ENCODE measurements at regions not wholly inside any gene's neighbourhood (a gene's known extent, or its start where the extent isn't known, plus 50 kb on each side); places are given as distances from the start of the nearest gene placed in this dataset.
"Not testable (repeated sequence)": the region's sequence is repeated elsewhere in the genome, so short reads cannot be mapped to it uniquely, and the experiment has no call there.

DNA sequence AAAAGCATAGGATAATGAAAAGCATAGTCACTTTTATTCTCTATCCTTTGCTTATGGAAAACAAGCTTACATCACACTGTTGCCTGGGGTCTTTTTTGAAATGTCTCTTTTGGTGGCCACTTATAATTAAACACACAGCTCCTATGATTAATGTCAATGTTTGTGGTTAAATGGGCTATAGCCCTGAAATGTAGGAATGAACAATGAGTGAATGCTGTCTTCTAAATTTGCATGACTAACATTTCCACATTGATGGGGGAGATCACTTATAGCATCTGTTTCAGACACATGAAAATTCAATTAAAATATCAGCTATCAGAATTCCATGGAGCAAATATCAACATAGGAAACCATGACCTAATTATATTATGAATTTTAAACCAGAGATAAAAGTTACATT, 171.4 kb upstream of the FAT3 start:
- DNase-seq (no peak), ATAC-seq (ENCODE audit: poor library complexity) (no peak)
- intact Hi-C loops (cut with DNase I): no loop called here

DNA sequence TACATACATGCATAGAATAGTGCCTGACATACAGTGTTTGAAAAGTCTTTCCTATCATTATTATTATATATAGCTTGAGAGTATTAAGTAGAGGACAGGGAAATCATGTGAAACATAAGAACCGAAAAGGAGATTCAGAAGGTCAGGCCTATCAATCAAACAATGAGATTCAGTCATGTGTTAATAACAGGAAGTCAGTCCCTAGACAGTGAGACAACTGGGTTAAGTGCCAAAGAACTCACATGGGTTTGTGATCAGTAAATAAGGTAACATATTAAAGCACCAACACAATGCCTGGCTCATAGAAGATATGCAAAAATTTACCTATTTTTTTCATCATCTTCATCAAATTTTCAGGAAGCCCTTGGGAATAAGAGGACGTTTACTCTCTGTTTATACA, 174.3 kb upstream of the FAT3 start:
- no peak for DNase-seq
- intact Hi-C loops (cut with DNase I): no loop called here
- no peak for ATAC-seq (ENCODE audit: poor library complexity)

DNA sequence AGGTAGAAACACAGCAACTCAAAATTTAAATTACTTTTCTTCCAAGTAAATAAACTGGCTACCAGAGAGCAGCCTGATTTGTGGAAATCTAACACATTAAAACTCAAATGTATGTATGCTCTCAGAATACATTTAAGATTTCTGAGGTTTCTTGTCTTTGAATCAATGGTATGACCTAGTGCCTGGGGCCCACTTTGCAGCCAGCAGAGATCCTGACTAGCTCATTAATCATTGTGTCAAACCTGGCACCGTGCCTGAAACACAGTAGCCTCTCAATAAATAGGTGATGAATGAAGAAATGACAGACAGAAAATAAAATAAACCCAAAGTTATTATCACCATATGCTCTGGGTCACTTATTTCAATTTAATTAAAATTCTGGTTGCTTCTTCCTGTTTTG, 176.2 kb upstream of the FAT3 start:
- DNase-seq: peak; percentile 24
- intact Hi-C loops (cut with DNase I): no loop called here
- ATAC-seq (ENCODE audit: poor library complexity): no peak

DNA sequence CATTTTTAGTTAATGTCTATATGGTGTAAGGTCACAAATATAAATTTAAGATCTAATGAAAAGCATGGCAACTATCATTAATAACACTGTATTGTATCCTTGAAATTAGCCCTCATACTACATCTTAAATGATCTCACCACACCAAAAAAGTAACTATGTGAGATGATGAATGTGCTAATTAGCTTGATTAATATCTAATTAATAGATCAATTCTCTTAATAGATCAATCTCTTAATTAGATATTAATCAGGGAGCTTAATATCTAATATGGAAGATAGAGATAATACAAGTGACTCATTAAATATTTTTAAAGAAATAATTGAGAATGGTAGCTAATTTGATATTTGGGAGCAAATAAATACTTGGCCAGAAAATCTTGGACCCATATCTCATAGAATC, 178.5 kb upstream of the FAT3 start:
- ATAC-seq (ENCODE audit: poor library complexity) (no peak), DNase-seq (no peak)
- intact Hi-C loops (cut with DNase I): no loop called here

DNA sequence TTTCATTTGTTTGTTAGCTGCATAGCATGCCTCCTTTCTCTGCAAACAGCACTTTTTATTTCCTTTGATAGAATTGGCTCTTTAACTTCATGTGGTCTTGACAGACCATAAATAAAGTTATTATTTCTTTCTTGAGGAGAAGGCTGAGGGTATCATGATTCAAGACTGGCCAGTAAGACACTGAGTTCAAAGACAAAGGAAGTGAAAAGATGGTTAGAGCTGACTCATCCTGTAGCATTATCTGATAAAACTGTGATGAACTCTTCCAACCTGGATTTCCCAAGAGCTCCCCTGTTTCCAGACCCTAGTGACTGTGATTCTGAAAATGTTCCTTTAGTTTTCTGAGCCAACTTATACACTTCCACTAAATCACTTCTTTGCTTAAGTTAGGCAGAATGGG, 179.3 kb upstream of the FAT3 start:
- intact Hi-C loops (cut with DNase I): no loop called here
- no peak for ATAC-seq (ENCODE audit: poor library complexity)
- no peak for DNase-seq

DNA sequence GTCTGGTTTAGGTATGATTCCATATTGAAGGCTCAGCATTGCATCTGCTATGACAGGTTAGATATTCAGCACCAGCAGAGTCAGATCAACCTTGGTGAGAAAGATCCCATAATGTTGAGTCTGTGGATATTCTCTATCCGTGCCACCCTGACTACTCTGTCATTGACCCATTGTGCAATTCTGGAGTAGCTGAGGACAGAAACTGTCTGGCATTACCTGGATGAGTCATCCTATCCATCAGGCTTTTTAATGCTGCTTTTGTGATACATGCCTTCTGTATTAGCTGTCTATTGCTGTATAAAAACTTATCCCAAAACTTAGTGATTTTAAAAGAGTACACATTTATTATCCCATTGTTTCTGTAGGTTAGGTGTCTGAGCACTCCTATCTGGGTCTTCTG, 189.1 kb upstream of the FAT3 start:
- intact Hi-C loops (cut with DNase I): no loop called here
- ATAC-seq (ENCODE audit: poor library complexity) (no peak), DNase-seq (no peak)

DNA sequence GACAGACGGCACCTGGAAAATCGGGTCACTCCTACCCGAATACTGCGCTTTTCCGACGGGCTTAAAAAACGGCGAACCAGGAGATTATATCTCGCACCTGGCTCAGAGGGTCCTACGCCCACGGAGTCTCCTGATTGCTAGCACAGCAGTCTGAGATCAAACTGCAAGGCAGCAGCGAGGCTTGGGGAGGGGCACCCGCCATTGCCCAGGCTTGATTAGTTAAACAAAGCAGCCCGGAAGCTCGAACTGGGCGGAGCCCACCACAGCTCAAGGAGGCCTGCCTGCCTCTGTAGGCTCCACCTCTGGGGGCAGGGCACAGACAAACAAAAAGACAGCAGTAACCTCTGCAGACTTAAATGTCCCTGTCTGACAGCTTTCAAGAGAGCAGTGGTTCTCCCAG, 197.5 kb upstream of the FAT3 start:
- ATAC-seq (ENCODE audit: poor library complexity); DNase-seq; intact Hi-C loops (cut with DNase I): not testable (repeated sequence)

DNA sequence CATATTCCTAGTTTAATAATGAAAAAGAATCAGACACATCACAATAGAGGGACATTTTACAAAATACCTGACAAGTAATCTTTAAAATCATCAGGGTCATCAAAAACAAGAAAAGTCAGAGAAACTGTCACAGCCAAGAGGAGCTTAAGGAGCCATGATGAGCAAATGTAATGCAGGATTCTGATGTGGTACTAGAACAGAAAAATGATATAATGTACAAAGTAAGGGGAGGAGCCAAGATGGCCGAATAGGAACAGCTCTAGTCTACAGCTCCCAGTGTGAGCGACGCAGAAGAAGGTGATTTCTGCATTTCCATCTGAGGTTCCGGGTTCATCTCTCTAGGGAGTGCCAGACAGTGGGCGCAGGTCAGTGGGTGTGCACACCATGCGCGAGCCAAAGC, 198.0 kb upstream of the FAT3 start:
- DNase-seq: no peak
- intact Hi-C loops (cut with DNase I): no loop called here
- no peak for ATAC-seq (ENCODE audit: poor library complexity)

DNA sequence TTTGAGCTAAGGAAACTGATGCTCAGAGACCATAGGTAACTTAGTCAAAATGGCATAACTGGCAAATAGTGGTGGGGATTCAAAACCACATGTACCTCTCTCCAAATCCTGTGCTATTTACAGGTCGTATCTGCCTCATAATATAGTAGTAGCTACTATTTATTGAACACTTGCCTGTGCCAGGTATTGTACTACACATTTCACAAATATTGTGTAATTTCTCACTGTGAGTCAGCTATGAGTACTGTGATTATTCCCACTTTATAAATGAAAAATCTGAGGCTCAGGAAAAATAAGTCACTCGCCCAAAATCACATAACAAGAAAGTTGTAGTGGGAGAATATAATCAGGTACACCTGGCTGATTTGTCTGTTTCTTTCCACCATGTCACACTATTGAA, 199.8 kb upstream of the FAT3 start:
- intact Hi-C loops (cut with DNase I): no loop called here
- ATAC-seq (ENCODE audit: poor library complexity): no peak

DNA sequence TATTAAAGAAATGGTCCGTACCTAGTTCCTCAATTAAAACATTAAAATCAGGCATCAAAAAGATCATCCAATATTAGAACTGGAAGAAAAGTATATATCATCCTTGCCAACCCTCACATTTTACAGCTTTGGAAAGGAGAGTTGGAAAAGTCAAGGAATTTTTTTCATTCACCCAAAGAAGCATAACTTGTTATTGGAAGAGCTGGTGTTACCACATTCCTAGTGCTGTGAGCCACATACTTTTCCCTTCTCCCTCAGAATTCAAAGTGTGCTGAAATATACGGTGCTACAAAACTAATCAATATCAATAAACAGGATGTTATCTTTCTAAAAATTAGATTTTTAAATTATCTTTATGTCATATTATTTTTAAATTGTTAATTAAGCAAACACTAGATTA, 202.1 kb upstream of the FAT3 start:
- DNase-seq: no peak
- no peak for ATAC-seq (ENCODE audit: poor library complexity)
- intact Hi-C loops (cut with DNase I): no loop called here

More for the DNA sequence above, 199.8 kb upstream of the FAT3 start:
- no peak for DNase-seq

DNA sequence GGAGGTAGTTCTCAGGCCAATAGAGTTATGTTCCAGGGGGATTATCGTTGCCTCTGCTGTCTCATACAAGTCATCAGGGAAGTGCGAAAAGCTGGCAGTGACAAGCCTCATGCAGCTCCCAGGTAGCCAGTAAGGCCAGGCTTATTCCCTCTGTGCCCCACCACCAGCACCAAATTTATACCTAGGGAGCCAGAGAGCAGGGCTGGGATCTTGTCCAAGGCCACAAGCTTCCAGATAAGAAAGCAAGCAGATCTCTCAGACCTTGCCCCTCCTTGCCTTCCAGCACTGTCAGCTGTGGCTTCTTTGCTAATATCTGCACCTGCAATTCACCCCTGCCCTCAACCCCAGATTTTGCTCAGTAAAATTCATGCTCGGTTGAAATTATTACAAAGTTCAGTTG, 206.3 kb upstream of the FAT3 start:
- ATAC-seq (ENCODE audit: poor library complexity) (peak; percentile 72), DNase-seq (peak; percentile 35)
- intact Hi-C loops (cut with DNase I): no loop called here

DNA sequence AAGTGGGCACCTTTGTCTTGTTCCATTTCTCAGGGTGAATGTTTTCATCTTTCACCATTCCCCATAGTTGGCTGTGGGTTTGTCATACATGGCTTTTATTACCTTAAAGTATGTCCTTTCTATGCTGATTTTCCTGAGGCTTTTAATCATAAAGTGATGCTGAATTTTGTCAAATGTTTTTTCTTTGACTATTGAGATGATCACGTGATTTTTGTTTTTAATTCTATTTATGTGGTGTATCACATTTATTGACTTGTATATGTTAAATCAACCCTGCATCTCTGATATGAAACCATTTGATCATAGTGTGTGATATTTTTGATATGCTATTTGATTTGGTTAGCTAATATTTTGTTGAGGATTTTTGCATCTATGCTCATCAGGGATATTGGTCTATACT, 216.4 kb upstream of the FAT3 start:
- intact Hi-C loops (cut with DNase I): no loop called here
- DNase-seq (no peak), ATAC-seq (ENCODE audit: poor library complexity) (no peak)

DNA sequence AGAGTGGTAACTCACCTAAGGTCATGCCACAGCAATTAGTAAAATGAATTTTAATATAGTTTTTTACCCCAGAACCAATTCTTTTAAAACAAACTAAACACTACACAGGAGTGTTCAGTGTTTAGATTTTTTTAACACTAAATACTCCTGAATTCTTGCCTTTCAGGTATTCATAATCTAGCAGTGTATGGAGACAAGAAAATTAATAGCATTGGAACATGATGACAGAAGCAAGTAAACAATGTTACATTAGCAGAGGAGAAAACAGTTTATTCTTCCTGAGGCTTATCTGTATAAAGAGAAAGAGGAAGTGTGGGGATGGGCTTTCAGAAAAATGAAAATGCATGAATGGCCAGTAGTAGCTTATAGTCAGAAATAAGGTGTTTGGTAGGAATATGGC, 222.1 kb upstream of the FAT3 start:
- ATAC-seq (ENCODE audit: poor library complexity): no peak
- intact Hi-C loops (cut with DNase I): no loop called here
- DNase-seq: no peak

DNA sequence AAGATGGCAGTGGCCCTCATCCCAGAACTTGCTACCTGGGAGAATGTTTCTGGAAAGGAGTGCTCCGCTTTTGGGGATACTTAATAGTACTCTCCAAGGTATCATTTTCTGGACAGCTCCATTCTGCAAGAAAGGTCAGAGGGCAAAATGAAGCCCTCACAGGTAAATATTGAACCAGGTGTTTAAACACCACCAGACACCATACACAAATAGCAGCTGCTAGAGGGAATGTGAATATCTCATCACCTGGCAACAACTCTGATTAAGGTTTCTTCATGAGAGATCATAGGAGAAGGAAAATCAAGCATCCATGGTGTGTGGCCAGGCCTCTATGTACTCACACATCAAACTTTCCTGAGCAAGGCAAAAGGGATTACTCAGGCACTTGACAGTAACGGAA, 226.1 kb upstream of the FAT3 start:
- DNase-seq (no peak), ATAC-seq (ENCODE audit: poor library complexity) (no peak)
- intact Hi-C loops (cut with DNase I): no loop called here

DNA sequence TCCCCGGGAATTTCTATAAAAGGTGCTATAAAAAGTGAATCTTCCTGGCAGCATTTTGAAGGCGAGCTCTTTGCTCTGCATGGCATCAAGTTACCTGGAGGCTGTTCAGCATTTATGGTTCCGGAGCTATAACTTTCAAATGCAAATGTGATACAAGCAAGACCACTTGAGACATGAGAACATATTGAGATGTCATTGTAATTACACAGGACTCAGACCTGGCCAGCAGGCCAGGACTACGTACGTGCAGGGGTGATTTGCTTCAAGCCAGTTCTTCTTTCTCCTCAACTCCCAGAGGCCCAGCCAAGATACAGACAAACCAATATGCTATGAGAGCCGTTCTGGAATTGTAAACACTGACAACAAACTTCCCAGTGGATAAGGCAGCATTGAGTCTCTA, 227.4 kb upstream of the FAT3 start:
- intact Hi-C loops (cut with DNase I): no loop called here
- ATAC-seq (ENCODE audit: poor library complexity) (no peak), DNase-seq (no peak)

DNA sequence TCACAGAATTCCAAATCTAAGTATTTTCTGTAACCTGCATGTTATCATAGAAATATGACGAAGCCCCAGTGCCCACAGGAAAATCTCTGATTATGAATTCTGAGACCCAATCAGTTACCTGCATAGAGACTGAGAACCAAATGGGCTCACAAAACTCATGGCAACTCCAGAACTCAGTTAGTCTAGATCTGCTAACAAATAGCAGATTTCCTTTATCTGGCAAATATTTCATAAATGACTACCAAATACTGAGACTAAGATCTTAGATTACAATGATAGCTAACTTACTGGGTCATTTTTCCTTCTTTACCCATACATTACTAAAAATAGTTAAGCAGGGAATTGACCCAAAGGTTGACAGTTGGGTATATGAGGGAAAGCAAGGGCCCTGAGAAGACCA, 228.1 kb upstream of the FAT3 start:
- DNase-seq: no peak
- intact Hi-C loops (cut with DNase I): no loop called here
- no peak for ATAC-seq (ENCODE audit: poor library complexity)

DNA sequence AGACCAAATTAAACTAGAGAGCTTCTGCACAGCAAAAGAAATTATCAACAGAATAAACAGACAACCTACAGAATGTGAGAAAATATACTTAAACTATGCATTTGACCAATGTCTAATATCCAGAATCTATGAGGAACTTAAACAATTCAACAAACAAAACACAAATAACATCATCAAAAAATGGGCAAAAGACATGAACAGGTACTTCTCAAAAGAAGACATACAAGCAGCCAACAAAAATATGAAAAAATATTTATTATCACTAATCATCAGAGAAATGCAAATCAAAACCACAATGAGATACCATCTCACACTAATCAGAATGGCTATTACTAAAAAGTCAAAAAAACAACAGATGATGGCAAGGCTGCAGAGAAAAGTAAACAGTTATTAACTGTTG, 236.2 kb upstream of the FAT3 start:
- intact Hi-C loops (cut with DNase I); ATAC-seq (ENCODE audit: poor library complexity); DNase-seq: not testable (repeated sequence)

DNA sequence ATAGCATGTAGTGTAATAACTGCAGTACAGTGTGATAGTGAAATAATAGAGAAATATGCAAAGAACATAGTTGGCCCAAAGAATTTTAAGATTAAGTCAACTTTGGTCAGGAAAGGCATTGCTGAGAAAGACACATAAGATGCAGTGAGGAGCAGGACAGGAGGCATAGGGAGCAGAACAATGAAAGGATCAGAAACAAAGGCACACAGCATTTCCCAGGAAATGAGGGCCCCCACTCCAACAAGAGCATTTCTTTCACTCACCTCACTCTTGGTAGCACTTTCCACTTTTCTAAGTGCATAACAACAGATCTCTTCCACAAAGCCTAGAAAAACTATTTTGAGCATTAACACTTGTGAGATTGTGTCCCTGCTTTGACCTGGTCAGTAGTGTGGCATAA, 238.4 kb upstream of the FAT3 start:
- DNase-seq (no peak), ATAC-seq (ENCODE audit: poor library complexity) (no peak)
- intact Hi-C loops (cut with DNase I): no loop called here

DNA sequence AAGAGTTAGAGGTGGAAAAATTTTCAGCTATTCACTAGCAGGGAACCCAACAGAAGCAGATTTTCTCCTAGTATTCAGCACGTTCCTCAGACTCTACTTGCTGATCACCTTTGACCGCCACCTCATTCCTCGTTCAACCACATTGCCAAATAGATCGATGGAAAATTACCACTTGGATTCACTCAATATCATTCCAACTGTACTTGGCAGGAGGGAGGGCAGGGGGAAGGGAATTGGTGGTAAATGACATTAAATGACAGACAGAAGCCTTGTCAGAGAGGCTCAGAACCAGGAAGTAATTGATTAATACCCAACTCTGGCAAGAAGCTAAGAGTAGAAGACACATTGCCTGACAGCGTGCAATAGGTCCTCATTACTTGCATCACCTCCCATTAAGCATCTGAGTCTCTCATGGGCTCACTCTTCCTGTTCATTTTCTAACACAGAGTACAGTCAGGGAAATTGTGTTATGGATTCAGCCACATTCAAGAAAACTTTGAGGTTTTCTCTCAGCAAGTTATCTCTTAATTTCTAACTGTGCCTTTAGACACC, 240.5 kb upstream of the FAT3 start:
- intact Hi-C loops (cut with DNase I): no loop called here
- ATAC-seq (ENCODE audit: poor library complexity): no peak
- no peak for DNase-seq

DNA sequence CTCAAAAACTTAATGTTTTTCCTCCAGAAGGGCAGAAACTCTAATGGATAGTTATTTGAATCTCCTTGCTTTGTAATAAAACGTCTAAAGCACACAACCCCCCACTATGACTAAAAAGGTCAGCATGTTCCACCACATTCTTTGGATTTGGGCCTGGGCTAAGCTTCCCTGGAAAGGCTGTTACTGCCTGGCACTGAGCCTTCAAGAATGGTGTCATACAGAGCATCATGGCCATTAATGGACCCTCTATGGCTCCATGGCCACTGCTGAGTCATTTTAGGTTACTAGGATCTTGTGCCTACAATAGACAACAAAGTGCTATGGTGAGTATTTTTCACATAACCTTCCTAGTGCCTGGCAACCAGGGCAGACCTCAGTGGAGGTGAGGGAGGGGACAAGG, 242.6 kb upstream of the FAT3 start:
- peak; percentile 43 for DNase-seq
- intact Hi-C loops (cut with DNase I): no loop called here

DNA sequence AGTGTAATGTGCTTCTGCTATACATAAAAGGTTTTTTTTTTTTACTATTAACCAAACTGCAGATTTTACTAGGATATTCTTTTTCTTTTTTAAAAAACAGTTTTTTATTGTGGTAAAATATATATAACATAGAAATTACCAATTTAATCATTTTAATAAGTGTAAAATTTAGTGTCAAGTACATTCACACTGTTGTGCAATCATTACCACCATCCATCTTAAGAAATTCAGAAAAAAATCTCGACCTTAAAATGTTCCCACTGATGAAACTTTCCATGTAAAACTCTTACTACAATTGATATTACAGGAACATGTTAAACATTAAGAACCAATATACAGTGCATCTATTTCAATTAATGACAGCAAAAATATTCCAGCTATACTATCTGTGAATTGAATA, 244.8 kb upstream of the FAT3 start:
- DNase-seq (no peak), ATAC-seq (ENCODE audit: poor library complexity) (no peak)
- intact Hi-C loops (cut with DNase I): no loop called here

More for the DNA sequence above, 242.6 kb upstream of the FAT3 start:
- ATAC-seq (ENCODE audit: poor library complexity): peak; percentile 82

DNA sequence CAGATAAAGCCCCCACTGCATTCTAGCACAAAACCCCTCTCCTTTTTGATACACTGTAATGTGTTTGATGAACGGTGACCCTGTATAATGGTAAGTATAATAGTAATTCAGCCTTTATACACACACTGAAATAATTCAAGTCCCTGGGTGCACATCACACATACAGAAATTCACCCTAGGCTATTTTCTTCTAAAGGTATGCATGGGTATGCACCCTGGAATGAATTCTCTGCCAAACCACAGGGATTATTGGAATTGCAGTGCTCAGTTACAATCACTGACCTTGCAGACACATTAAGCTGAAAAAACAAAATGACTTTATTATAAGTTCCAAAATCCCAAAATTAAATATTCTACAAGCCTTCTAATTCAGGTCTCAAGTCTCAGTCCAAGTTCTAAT, 245.9 kb upstream of the FAT3 start:
- ATAC-seq (ENCODE audit: poor library complexity) (no peak), DNase-seq (no peak)
- intact Hi-C loops (cut with DNase I): no loop called here

All from Right ventricle myocardium superior (tissue), 1 donor.